ENCODE measurements at regions not wholly inside any gene's neighbourhood (a gene's known extent, or its start where the extent isn't known, plus 50 kb on each side); places are given as distances from the start of the nearest gene placed in this dataset.

GRCh38 chr9:18228101-18228500 lies 245.9 kb upstream of the ADAMTSL1 start:
- H3K4me3 ChIP-seq, result no peak overlapping the region
- no peaks in the 10 kb centered on the region for H3K4me1 ChIP-seq (ENCODE audit: control insufficient read depth, insufficient read depth, low read length)
- intact Hi-C loops (cut with micrococcal nuclease; ENCODE audit: unreplicated experiment) (no loop called here), in situ Hi-C loops (cut with MboI) (no loop called here)
- no peaks in the 10 kb centered on the region for H3K36me3 ChIP-seq (ENCODE audit: control insufficient read depth in 2 of 2, insufficient read depth in 2 of 2, low read length in 1 of 2)
- 13% methylated on average over 3 of the region's 3 CpGs for WGBS (ENCODE audit: insufficient coverage, insufficient replicate concordance, low lambda C conversion rate, missing lambda C conversion rate)
- H3K79me2 ChIP-seq (ENCODE audit: control insufficient read depth, insufficient read depth, low read length), result no peaks in the 10 kb centered on the region
- FAIRE-seq (no peak), DNase-seq (ENCODE audit: low read depth, low spot score) (no peak), ATAC-seq (no peak)
- H3K27me3 ChIP-seq (replicated peaks in 1 of 2; ENCODE audit: control insufficient read depth in 2 of 2, insufficient read depth in 2 of 2, low read length in 1 of 2), result no peaks in the 10 kb centered on the region
- SMC1A ChIA-PET (ENCODE audit: uncharacterized antibody, unreplicated experiment), result no interaction called here
- no peak for TF ChIP-seq E4F1 (IDR thresholded peaks at IDR 0.05; ENCODE audit: borderline replicate concordance, partially characterized antibody)
- TF ChIP-seq MTA3 (IDR thresholded peaks at IDR 0.05; ENCODE audit: borderline replicate concordance, low read length), result no peak
- no peak overlapping the region for H3K9ac ChIP-seq (ENCODE audit: control insufficient read depth, insufficient read depth, low read length)
- no peaks in the 10 kb centered on the region for H3K9me3 ChIP-seq (replicated peaks; ENCODE audit: control insufficient read depth, insufficient read depth, low read length)
- H3K4me2 ChIP-seq (ENCODE audit: control insufficient read depth, insufficient read depth), result no peak overlapping the region
- H3K27ac ChIP-seq (ENCODE audit: control insufficient read depth, insufficient read depth), result no peak overlapping the region
- POLR2A ChIA-PET, result no interaction called here
- BruUV-seq (replicated peaks), result no TSS peak
- no peaks in the 10 kb centered on the region for H4K20me1 ChIP-seq (ENCODE audit: control insufficient read depth, insufficient read depth)
- CTCF ChIA-PET, result interaction anchor here (1.6 to 2.3 kb wide), 2 partner anchors 14 to 417 kb away, joined by 7 to 8 read pairs; no protein-coding TSS in a partner anchor
- RAD21 ChIA-PET (ENCODE audit: unreplicated experiment), result no interaction called here
- H2AFZ ChIP-seq (ENCODE audit: control insufficient read depth, low read depth, low read length), result no peak overlapping the region

GRCh38 chr9:18229992-18230676 lies 243.8 kb upstream of the ADAMTSL1 start:
- no TSS peak for BruUV-seq (replicated peaks)
- in situ Hi-C loops (cut with MboI), result no loop called here
- no peak overlapping the region for H2AFZ ChIP-seq (ENCODE audit: control insufficient read depth, low read depth, low read length)
- TF ChIP-seq KAT2A (conservative IDR thresholded peaks at IDR 0.05; ENCODE audit: control insufficient read depth, low read depth, low read length), result no peak
- no peak for TF ChIP-seq SUZ12 (IDR thresholded peaks at IDR 0.05; ENCODE audit: unreplicated experiment)
- TF ChIP-seq ZBED1 (IDR thresholded peaks at IDR 0.05; ENCODE audit: borderline replicate concordance), result no peak
- TF ChIP-seq SMAD5 (IDR thresholded peaks at IDR 0.05; ENCODE audit: low read depth), result no peak
- TF ChIP-seq IRF3 (IDR thresholded peaks at IDR 0.05), result no peak
- no peak for TF ChIP-seq FOXK2 (IDR thresholded peaks at IDR 0.05)
- TF ChIP-seq YBX1 (IDR thresholded peaks at IDR 0.05), result no peak
- no peak for TF ChIP-seq BCL11A (IDR thresholded peaks at IDR 0.05; ENCODE audit: low read depth, low read length)
- TF ChIP-seq BACH1 (IDR thresholded peaks at IDR 0.05; ENCODE audit: borderline replicate concordance), result no peak
- TF ChIP-seq RAD21 (IDR thresholded peaks at IDR 0.05; ENCODE audit: insufficient read depth, low read depth, low read length), result no peak
- no peak for TF ChIP-seq RUNX3 (IDR thresholded peaks at IDR 0.05; ENCODE audit: low read length)
- TF ChIP-seq CREB1 (IDR thresholded peaks at IDR 0.05; ENCODE audit: low read depth), result no peak
- TF ChIP-seq TCF7 (IDR thresholded peaks at IDR 0.05; ENCODE audit: borderline replicate concordance), result no peak

More at GRCh38 chr9:18229992-18230676, 243.8 kb upstream of the ADAMTSL1 start:
- Histone ChIP-seq H3K27me3 (replicated peaks in 1 of 2; ENCODE audit: control insufficient read depth in 2 of 2, insufficient read depth in 2 of 2, low read length in 1 of 2) (no peaks in the 10 kb centered on the region), H3K9ac (ENCODE audit: control insufficient read depth, insufficient read depth, low read length) (no peak overlapping the region), H3K9me3 (replicated peaks; ENCODE audit: control insufficient read depth, insufficient read depth, low read length) (no peaks in the 10 kb centered on the region), H3K27ac (ENCODE audit: control insufficient read depth, insufficient read depth) (no peak overlapping the region), H3K36me3 (ENCODE audit: control insufficient read depth in 2 of 2, insufficient read depth in 2 of 2, low read length in 1 of 2) (no peaks in the 10 kb centered on the region), H3K4me1 (ENCODE audit: control insufficient read depth, insufficient read depth, low read length) (no peaks in the 10 kb centered on the region), H3K4me3 (no peak overlapping the region), H3K4me2 (ENCODE audit: control insufficient read depth, insufficient read depth) (no peak overlapping the region), H3K79me2 (ENCODE audit: control insufficient read depth, insufficient read depth, low read length) (no peaks in the 10 kb centered on the region), H4K20me1 (ENCODE audit: control insufficient read depth, insufficient read depth) (no peaks in the 10 kb centered on the region)
- ChIA-PET SMC1A (ENCODE audit: uncharacterized antibody, unreplicated experiment) (interaction anchor here (0.6 kb wide), 2 partner anchors 25 to 216 kb away, joined by 3 to 4 read pairs; no protein-coding TSS in a partner anchor), CTCF (interaction anchor here (0.6 kb wide), 1 partner anchor 21 kb away, joined by 3 read pairs; no protein-coding TSS in a partner anchor), POLR2A (no interaction called here), RAD21 (ENCODE audit: unreplicated experiment) (no interaction called here)
- intact Hi-C loops (cut with micrococcal nuclease; ENCODE audit: unreplicated experiment), result no loop called here
- DNase-seq (ENCODE audit: low read depth, low spot score) (no peak), FAIRE-seq (no peak), ATAC-seq (no peak)
- WGBS (ENCODE audit: insufficient coverage, insufficient replicate concordance, low lambda C conversion rate, missing lambda C conversion rate), result 0% methylated on average over 2 of the region's 2 CpGs
